NCI-H187 (cell line): ENCODE measurements at regions not wholly inside any gene's neighbourhood (a gene's known extent, or its start where the extent isn't known, plus 50 kb on each side); places are given as distances from the start of the nearest gene placed in this dataset.

Experiments
- DNase-seq, 2 experiments: peaks; one replicate each; lab custom pipeline; 2025; lab: John Stamatoyannopoulos, UW

DNA sequence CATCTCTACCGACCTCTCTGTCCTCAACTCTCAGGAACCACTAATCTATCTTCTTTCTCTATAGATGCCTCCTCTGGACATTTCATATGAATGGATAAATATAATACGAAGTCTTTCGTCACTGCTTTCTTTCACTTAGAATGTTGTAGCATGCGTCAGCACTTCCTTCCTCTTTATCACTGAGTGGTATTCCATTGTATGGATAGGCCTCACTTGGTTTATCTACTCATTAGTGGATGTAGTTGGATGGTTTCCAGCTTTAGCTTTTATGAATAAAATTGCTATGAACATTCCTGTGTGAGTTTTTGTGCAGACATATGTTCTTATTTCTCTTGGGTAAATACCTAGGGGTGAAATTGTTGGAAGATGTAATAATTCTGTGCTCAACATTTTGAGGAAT, 528.2 kb upstream of the FAT1 start:
- DNase-seq: no peak

DNA sequence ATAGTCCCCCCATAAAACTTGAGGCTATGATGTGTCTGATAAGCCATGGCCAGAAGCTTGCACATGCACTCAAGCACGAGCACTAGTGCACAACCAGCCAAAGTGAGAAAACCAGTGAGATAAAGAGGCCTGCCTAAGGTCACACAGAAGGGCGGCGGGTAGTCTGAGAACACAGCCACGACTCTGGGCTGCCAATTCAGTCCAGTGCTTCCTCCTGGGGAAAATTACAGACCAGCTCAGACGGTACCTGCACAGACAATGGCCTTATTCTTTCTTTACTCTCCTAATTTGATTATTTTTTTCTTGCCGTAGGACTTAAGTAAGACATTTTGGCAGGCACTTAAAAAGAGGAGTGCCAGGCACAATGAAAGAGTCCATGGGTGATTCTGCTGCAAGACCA, 533.2 kb upstream of the FAT1 start:
- no peak for DNase-seq

- no peak for DNase-seq
Observed at GRCh38 chr4:187258651-187259401, 535.2 kb upstream of the FAT1 start.

DNA sequence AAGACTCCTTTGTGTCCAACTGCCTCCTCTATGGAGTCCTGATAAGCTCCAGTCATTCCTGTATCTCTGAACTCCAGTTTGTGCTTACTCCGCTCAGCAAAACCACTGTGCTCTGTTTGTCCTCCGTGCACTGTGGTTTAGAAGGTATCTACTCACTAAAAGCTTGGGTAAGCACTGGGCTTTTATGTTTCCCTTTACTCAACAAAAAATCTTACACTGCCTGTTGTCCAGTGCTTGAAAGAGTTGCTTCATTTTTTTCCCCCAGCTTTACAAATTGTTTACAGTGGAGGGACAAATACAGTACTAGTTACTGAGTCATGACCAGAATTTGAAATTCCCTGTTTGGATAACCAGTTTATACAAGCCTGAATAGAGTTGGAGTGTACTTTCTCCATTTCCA, 545.3 kb upstream of the FAT1 start:
- no peak for DNase-seq

DNA sequence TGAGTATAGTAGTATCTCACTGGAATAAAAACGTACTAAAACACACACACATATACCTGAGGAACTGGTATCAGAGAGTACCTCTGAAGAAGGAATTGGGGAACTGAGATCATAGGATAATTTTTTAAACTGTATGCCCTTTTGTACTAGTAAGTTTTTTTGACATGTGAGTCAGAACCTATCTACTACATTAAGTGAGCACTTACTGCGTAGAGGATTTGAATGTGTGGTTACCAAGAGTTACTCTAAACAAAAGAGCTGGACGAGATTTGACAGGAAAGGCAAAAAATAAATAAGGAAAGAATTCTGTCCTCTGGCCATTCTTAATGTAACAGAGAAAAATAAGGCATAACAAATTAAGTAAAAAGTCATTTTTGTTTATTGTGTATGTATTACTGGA, 546.5 kb upstream of the FAT1 start:
- no peak for DNase-seq

- no peak for DNase-seq
Observed at GRCh38 chr4:187271848-187272247, 548.2 kb upstream of the FAT1 start.

DNA sequence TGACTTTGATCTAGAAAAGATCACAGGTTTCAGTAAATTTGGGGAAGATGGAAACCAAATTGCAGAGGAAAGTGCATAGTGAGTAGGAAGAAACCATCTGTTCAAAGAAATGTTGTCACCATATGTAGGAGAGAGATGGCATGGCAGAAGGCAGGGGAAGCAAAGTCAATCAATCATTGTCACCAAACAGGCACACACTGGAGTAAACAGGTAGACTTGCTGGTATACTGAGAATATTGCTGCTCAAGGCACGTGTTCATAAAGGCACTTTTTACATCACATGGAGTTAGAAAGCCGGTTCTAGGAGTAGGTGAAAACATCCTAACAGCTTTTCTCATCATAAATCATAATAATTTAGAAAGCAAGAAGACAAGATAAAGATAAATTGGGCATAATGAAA, 550.5 kb upstream of the FAT1 start:
- no peak for DNase-seq

- DNase-seq: no peak
Observed at GRCh38 chr4:187276736-187277408, 553.2 kb upstream of the FAT1 start.

GRCh38 chr4:187283201-187283955, 559.7 kb upstream of the FAT1 start:
- no peak for DNase-seq

DNA sequence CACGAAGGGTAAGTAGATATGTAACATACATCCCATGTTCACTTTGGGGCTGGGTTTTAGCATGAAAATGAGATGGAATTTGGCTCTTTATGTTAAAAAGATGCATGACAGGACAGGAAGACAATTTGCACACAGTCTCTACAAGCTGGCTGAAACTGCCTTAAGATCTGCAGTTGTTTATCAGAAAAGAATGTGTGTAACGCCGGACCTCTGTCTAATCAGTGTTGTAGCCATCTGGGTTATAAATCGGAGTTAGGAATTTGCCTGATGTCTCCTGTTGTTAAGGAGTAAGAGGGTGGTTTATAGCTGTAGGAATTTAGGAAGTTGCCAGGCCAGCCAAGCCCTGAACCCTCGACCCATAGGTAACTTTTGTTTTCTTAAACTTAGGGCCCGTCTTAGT, 562.9 kb upstream of the FAT1 start:
- DNase-seq: no peak

DNA sequence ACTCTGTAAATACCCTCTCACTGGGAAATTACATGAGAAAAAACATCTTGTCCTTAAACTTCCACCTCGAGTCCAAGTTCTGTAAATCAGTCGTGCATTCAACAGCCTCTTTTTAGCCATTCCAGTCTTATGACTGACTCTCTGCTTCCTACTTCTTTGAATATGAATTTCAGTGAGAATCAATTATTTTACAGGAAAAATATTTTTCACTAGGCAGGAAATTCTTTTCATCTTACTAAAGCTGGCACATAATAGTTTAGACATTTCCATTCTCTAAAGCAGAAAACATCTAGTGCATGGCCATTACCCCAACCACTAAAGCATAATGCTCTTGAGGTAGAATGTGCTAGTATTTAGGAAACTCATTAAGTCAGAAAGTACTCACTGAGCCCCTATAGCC, 565.7 kb upstream of the FAT1 start:
- no peak for DNase-seq

- DNase-seq: no peak
Observed at GRCh38 chr4:187294861-187295260, 571.2 kb upstream of the FAT1 start.

GRCh38 chr4:187301923-187302322, 578.3 kb upstream of the FAT1 start:
- DNase-seq: no peak

GRCh38 chr4:187302457-187303150, 578.9 kb upstream of the FAT1 start:
- DNase-seq: no peak

DNA sequence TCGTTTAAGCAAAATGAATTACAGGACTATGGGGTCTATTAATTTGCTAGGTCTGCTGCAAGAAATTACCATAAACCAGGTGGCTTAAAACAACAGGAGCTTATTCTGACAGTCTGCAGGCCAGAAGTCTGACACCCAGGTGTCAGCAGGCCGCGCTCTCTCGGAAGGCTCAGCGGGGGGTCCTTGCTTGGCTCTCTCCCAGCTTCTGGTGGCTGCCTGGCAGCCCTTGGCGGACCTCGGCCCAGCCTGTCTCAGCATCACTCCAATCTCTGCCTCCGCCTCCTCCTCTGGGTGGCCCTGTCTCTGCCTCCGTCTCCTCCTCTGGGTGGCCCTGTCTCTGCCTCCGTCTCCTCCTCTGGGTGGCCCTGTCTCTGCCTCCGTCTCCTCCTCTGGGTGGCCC, 580.5 kb upstream of the FAT1 start:
- no peak for DNase-seq

DNA sequence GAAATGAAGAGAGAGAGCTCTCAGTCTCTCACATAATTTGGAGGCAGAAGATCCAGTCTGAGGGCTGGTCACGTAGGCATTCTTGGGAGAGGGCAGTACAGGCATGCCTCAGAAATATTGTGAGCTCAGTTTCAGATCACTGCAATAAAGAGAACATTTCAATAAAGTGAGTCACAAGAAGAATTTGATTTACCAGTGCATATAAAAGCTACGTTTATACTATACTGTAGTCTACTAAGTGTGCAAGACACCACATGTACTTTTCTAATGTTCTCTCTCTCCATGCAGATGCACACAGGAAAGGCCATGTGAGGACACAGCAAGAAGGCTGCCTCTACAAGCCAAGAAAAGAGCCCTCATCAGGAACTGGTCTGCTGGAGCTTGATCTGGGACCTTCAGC, 583.5 kb upstream of the FAT1 start:
- no peak for DNase-seq

DNA sequence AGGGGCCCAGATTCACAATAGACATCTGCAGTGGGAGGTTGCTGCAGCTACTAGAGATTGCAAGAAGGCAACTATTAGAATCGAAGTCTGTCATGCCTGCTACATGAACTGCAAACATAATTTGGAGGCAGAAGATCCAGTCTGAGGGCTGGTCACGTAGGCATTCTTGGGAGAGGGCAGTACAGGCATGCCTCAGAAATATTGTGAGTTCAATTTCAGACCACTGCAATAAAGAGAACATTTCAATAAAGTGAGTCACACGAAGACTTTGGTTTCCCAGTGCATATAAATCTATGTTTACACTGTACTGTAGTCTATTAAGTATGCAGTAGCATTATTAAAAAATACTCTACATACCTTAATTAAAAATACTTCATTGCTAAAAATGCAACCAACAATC, 585.8 kb upstream of the FAT1 start:
- no peak for DNase-seq

GRCh38 chr4:187312299-187312698, 588.6 kb upstream of the FAT1 start:
- no peak for DNase-seq

DNA sequence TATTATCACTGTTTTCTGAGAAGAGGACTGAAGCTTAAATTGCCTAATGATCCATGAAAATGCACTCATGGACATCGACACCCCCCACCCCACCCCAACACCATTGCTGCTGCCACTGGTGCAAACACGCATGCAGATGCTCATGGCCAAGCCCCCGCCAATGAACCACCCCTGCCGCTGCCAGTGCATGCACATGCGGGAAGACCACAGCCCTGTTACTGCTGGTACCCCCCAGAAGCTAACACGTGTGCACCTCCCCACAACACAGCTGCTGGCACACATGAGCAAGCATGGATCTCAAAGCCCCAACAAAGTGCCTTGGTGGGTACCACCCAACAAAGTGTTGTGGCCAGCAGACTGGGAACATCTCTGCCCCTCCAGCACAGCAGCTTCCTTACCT, 594.1 kb upstream of the FAT1 start:
- no peak for DNase-seq

DNA sequence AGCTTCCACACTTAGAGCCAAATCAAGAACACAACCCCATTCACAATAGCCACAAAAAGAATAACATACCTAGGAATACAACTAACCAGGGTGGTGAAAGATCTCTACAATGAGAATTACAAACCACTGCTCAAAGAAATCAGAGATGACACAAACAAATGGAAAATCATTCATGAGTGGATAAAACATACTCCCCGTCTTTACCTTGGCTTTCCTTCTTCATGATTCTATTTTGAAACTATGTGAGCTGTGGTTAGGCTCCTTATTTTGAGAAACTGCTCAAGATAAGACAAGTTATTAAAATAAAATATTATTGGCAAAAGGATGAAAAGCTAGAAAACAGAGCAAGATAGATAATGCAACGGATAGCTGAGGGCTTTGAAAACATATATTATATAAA, 598.1 kb upstream of the FAT1 start:
- no peak for DNase-seq

- DNase-seq: no peak
Observed at GRCh38 chr4:187332141-187332540, 608.5 kb upstream of the FAT1 start.

DNA sequence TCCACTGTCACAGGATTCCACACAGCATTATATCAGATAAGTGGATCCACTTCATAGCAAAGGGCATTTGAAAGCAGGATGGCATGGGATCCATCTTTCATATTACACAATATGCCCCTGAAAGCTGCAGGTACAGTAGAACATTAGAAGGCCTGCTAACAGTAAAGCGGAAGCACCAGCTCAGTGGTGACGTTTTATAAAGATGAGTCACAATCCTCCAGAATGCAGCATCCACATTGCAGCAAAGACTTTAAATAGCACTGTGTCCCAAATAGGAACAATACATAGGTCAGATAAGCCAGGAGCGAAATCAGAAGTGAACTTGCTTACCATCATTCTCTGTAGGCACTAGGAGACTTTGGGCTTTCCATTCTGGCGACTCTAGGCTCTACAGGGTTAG, 609.5 kb upstream of the FAT1 start:
- DNase-seq: no peak

GRCh38 chr4:187335339-187335738, 611.7 kb upstream of the FAT1 start:
- no peak for DNase-seq
